Naive thymus-derived CD4-positive, alpha-beta T cell (primary cell): ENCODE measurements at regions not wholly inside any gene's neighbourhood (a gene's known extent, or its start where the extent isn't known, plus 50 kb on each side); places are given as distances from the start of the nearest gene placed in this dataset.

ENCODE experiments used
- ATAC-seq: fragments of 150-1000 bp; cut with Tn5 transposase; 2 replicates; pipeline ENCODE4 v1.10.0; 2021; ENCODE audit warnings: mild to moderate bottlenecking, moderate library complexity
- CTCF ChIA-PET: fragments of 350-600 bp; sonication (Branson Sonifier 250); formaldehyde crosslinking; loops from one replicate; lab custom pipeline; 2021; ENCODE audit warnings: antibody characterized with exemption; lab: Charles Lee
- POLR2A ChIA-PET: fragments of 350-600 bp; sonication (Branson Sonifier 250); formaldehyde crosslinking; loops from one replicate; lab custom pipeline; 2021; ENCODE audit warnings: antibody characterized with exemption, inconsistent platforms; lab: Charles Lee
- DNase-seq, 9 donors: peaks; one replicate each; pipeline versions ENCODE4 v3.0.0 to v3.0.0-alpha.2; 2020 to 2022; ENCODE audit warnings: mixed read lengths in 1 of 9
- H3K27ac ChIP-seq: one replicate; pipeline ENCODE4 v1.7.0; 2013; ENCODE audit warnings: mild to moderate bottlenecking, low read depth, low read length, moderate library complexity
- H3K27me3 ChIP-seq, 2 donors: one replicate each; pipeline ENCODE4 v1.7.0; 2013; ENCODE audit warnings: low read length in 2 of 2, mild to moderate bottlenecking in 2 of 2, moderate library complexity in 2 of 2; ENCODE audit not compliant: control insufficient read depth in 2 of 2, insufficient read depth in 2 of 2
- H3K36me3 ChIP-seq, 3 experiments: 1 replicate in 2 of 3; 2 replicates in 1 of 3; pipeline ENCODE4 v1.7.0; 2013; ENCODE audit warnings: low read length in 3 of 3, mild to moderate bottlenecking in 3 of 3, moderate library complexity in 1 of 3; ENCODE audit not compliant: insufficient read depth in 3 of 3, control insufficient read depth in 2 of 3
- H3K4me1 ChIP-seq, 2 donors: one replicate each; pipeline ENCODE4 v1.7.0; 2013; ENCODE audit warnings: low read length in 2 of 2, mild to moderate bottlenecking in 2 of 2, moderate library complexity in 1 of 2; ENCODE audit not compliant: control insufficient read depth in 2 of 2, insufficient read depth in 2 of 2
- H3K4me3 ChIP-seq: 2 replicates; pipeline ENCODE4 v1.7.0; 2013; ENCODE audit warnings: mild to moderate bottlenecking, low read length
- H3K9me3 ChIP-seq, 3 experiments: 1 replicate in 2 of 3; 2 replicates in 1 of 3; pipeline ENCODE4 v1.7.0; 2013; ENCODE audit warnings: low read length in 3 of 3; ENCODE audit not compliant: control insufficient read depth in 2 of 3
- H3K27ac Mint-ChIP-seq, 9 donors: one replicate each; pipeline ENCODE4 v1.8.0; 2020 to 2022; ENCODE audit warnings: mixed read lengths in 9 of 9, mild to moderate bottlenecking in 8 of 9, moderate library complexity in 5 of 9, inconsistent platforms in 2 of 9
- H3K27me3 Mint-ChIP-seq, 5 donors: one replicate each; pipeline ENCODE4 v1.8.0; 2021 to 2022; ENCODE audit warnings: mixed read lengths in 5 of 5, mild to moderate bottlenecking in 1 of 5
- H3K36me3 Mint-ChIP-seq, 5 donors: one replicate each; pipeline ENCODE4 v1.8.0; 2020 to 2022; ENCODE audit warnings: mixed read lengths in 5 of 5, mild to moderate bottlenecking in 3 of 5, inconsistent platforms in 1 of 5
- H3K4me1 Mint-ChIP-seq, 7 donors: one replicate each; pipeline ENCODE4 v1.8.0; 2020 to 2022; ENCODE audit warnings: mixed read lengths in 7 of 7, mild to moderate bottlenecking in 3 of 7, inconsistent platforms in 1 of 7
- H3K4me3 Mint-ChIP-seq, 10 donors: one replicate each; pipeline ENCODE4 v1.8.0; 2020 to 2022; ENCODE audit warnings: mild to moderate bottlenecking in 10 of 10, mixed read lengths in 10 of 10, moderate library complexity in 6 of 10, inconsistent platforms in 2 of 10
- H3K9me3 Mint-ChIP-seq, 11 donors: one replicate each; pipeline ENCODE4 v1.8.0; 2020 to 2022; ENCODE audit warnings: mixed read lengths in 11 of 11, mild to moderate bottlenecking in 4 of 11, inconsistent platforms in 1 of 11, moderate library complexity in 1 of 11
- intact Hi-C, 2 donors: fragments of 100-400 bp; cut with micrococcal nuclease; formaldehyde crosslinking; loops; one replicate each; pipeline ENCODE4 v1.15.1; 2023

- DNase-seq (no peak), ATAC-seq (no peak)
- Mint-ChIP-seq H3K36me3 (peaks cover 0 to 6% (median 0%) of the 10 kb centered on the region in 5 donors), H3K27me3 (no peaks in the 10 kb centered on the region), H3K4me1 (no peaks in the 10 kb centered on the region), H3K27ac (no peak overlapping the region), H3K9me3 (peaks cover 0 to 22% (median 3%) of the 10 kb centered on the region in 11 donors), H3K4me3 (no peak overlapping the region)
- H3K9me3 ChIP-seq: no peaks in the 10 kb centered on the region
- intact Hi-C loops: no loop called here
- ChIA-PET CTCF (no interaction called here), POLR2A (no interaction called here)
- no peaks in the 10 kb centered on the region for H3K4me1 ChIP-seq
- H3K36me3 ChIP-seq: no peaks in the 10 kb centered on the region
- no peak overlapping the region for H3K4me3 ChIP-seq
- H3K27ac ChIP-seq: no peak overlapping the region
- H3K27me3 ChIP-seq: no peaks in the 10 kb centered on the region
These were observed 721.3 kb upstream of the SEMA6A start for GRCh38 chr5:117295941-117296340.

GRCh38 chr5:117286813-117287212 is 712.2 kb upstream of the SEMA6A start:
- Mint-ChIP-seq H3K27ac (no peak overlapping the region), H3K36me3 (no peaks in the 10 kb centered on the region), H3K9me3 (peaks cover 0 to 8% (median 2%) of the 10 kb centered on the region in 11 donors), H3K4me1 (no peaks in the 10 kb centered on the region), H3K4me3 (no peak overlapping the region), H3K27me3 (no peaks in the 10 kb centered on the region)
- no peaks in the 10 kb centered on the region for H3K27me3 ChIP-seq
- ChIA-PET POLR2A (no interaction called here), CTCF (no interaction called here)
- DNase-seq (no peak), ATAC-seq (no peak)
- intact Hi-C loops: no loop called here
- no peaks in the 10 kb centered on the region for H3K9me3 ChIP-seq
- no peaks in the 10 kb centered on the region for H3K36me3 ChIP-seq
- H3K4me1 ChIP-seq: no peaks in the 10 kb centered on the region
- H3K4me3 ChIP-seq: no peak overlapping the region
- no peak overlapping the region for H3K27ac ChIP-seq

GRCh38 chr5:117271656-117272055 is 697.0 kb upstream of the SEMA6A start:
- H3K9me3 Mint-ChIP-seq: peaks cover 0 to 13% (median 1%) of the 10 kb centered on the region in 11 donors
- no peaks in the 10 kb centered on the region for H3K27me3 Mint-ChIP-seq
- H3K9me3 ChIP-seq: no peaks in the 10 kb centered on the region
- no peaks in the 10 kb centered on the region for H3K36me3 Mint-ChIP-seq
- H3K4me1 Mint-ChIP-seq: no peaks in the 10 kb centered on the region
- no peak overlapping the region for H3K27ac ChIP-seq
- H3K4me3 Mint-ChIP-seq: no peak overlapping the region
- H3K27me3 ChIP-seq: no peaks in the 10 kb centered on the region
- POLR2A ChIA-PET: no interaction called here
- CTCF ChIA-PET: no interaction called here
- H3K4me3 ChIP-seq: no peak overlapping the region
- intact Hi-C loops: no loop called here
- ATAC-seq: no peak
- DNase-seq: no peak
- no peak overlapping the region for H3K27ac Mint-ChIP-seq
- H3K36me3 ChIP-seq: no peaks in the 10 kb centered on the region
- H3K4me1 ChIP-seq: no peaks in the 10 kb centered on the region

- Histone ChIP-seq H3K27me3 (no peaks in the 10 kb centered on the region), H3K27ac (no peak overlapping the region), H3K36me3 (no peaks in the 10 kb centered on the region), H3K9me3 (no peaks in the 10 kb centered on the region), H3K4me3 (no peak overlapping the region), H3K4me1 (no peaks in the 10 kb centered on the region)
- ChIA-PET CTCF (no interaction called here), POLR2A (no interaction called here)
- H3K4me1 Mint-ChIP-seq: no peaks in the 10 kb centered on the region
- DNase-seq: no peak
- H3K36me3 Mint-ChIP-seq: no peaks in the 10 kb centered on the region
- H3K9me3 Mint-ChIP-seq: peaks cover 0 to 21% (median 9%) of the 10 kb centered on the region in 11 donors
- H3K4me3 Mint-ChIP-seq: no peak overlapping the region
- no peak for ATAC-seq
- H3K27me3 Mint-ChIP-seq: no peaks in the 10 kb centered on the region
- intact Hi-C loops: no loop called here
- no peak overlapping the region for H3K27ac Mint-ChIP-seq
These were observed 691.7 kb upstream of the SEMA6A start for GRCh38 chr5:117266280-117266679.

- no peaks in the 10 kb centered on the region for H3K9me3 ChIP-seq
- H3K27ac ChIP-seq: no peak overlapping the region
- H3K27me3 ChIP-seq: no peaks in the 10 kb centered on the region
- Mint-ChIP-seq H3K9me3 (peaks cover 0 to 21% (median 12%) of the 10 kb centered on the region in 11 donors), H3K4me3 (no peak overlapping the region), H3K27me3 (no peaks in the 10 kb centered on the region), H3K4me1 (no peaks in the 10 kb centered on the region), H3K36me3 (no peaks in the 10 kb centered on the region), H3K27ac (no peak overlapping the region)
- H3K4me1 ChIP-seq: no peaks in the 10 kb centered on the region
- no peak for DNase-seq
- intact Hi-C loops: no loop called here
- no peak for ATAC-seq
- no peaks in the 10 kb centered on the region for H3K36me3 ChIP-seq
- ChIA-PET POLR2A (no interaction called here), CTCF (no interaction called here)
- H3K4me3 ChIP-seq: no peak overlapping the region
These were observed 688.6 kb upstream of the SEMA6A start for GRCh38 chr5:117263231-117263630.

- H3K4me1 Mint-ChIP-seq: no peaks in the 10 kb centered on the region
- H3K4me1 ChIP-seq: no peaks in the 10 kb centered on the region
- no peaks in the 10 kb centered on the region for H3K36me3 ChIP-seq
- H3K27me3 Mint-ChIP-seq: no peaks in the 10 kb centered on the region
- ChIA-PET POLR2A (no interaction called here), CTCF (no interaction called here)
- no peak overlapping the region for H3K27ac ChIP-seq
- no peaks in the 10 kb centered on the region for H3K27me3 ChIP-seq
- H3K4me3 ChIP-seq: no peak overlapping the region
- H3K4me3 Mint-ChIP-seq: no peak overlapping the region
- no peak overlapping the region for H3K27ac Mint-ChIP-seq
- H3K9me3 Mint-ChIP-seq: peaks cover 0 to 24% (median 12%) of the 10 kb centered on the region in 11 donors
- intact Hi-C loops: no loop called here
- no peaks in the 10 kb centered on the region for H3K9me3 ChIP-seq
- no peak for ATAC-seq
- H3K36me3 Mint-ChIP-seq: no peaks in the 10 kb centered on the region
- no peak for DNase-seq
These were observed 688.0 kb upstream of the SEMA6A start for GRCh38 chr5:117262572-117263131.

GRCh38 chr5:117261948-117262571 is 687.4 kb upstream of the SEMA6A start:
- DNase-seq (no peak), ATAC-seq (no peak)
- intact Hi-C loops: no loop called here
- Mint-ChIP-seq H3K4me1 (no peaks in the 10 kb centered on the region), H3K9me3 (peaks cover 0 to 24% (median 12%) of the 10 kb centered on the region in 11 donors), H3K27me3 (no peaks in the 10 kb centered on the region), H3K4me3 (no peak overlapping the region), H3K36me3 (no peaks in the 10 kb centered on the region), H3K27ac (no peak overlapping the region)
- CTCF ChIA-PET: no interaction called here
- Histone ChIP-seq H3K4me3 (no peak overlapping the region), H3K36me3 (no peaks in the 10 kb centered on the region), H3K27me3 (no peaks in the 10 kb centered on the region), H3K9me3 (no peaks in the 10 kb centered on the region), H3K27ac (no peak overlapping the region), H3K4me1 (no peaks in the 10 kb centered on the region)
- POLR2A ChIA-PET: no interaction called here
